ENCODE measurements at regions not wholly inside any gene's neighbourhood (a gene's known extent, or its start where the extent isn't known, plus 50 kb on each side); places are given as distances from the start of the nearest gene placed in this dataset.

DNA sequence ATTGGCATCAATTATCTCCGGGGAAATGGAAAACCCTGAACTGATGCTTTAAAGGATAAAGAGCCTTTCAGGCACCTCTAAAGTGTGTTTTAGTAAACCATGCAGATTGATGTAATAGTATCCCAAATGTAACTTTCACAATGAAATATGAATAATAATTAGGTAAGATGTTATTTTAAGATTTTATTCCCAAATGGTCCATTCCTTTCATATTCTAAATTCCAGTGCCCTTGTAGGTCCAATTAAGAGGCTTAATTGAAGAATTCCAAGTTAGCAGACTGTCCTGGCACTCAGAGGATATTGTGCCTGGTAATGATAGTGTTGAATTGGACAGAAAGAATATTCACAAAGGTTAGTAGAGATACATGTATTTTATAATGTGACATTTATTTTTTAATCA is 352.5 kb upstream of the NUDT12 start:
- TF ChIP-seq POLR2A (IDR thresholded peaks at IDR 0.05): no peak
- TF ChIP-seq, protein P1, sequence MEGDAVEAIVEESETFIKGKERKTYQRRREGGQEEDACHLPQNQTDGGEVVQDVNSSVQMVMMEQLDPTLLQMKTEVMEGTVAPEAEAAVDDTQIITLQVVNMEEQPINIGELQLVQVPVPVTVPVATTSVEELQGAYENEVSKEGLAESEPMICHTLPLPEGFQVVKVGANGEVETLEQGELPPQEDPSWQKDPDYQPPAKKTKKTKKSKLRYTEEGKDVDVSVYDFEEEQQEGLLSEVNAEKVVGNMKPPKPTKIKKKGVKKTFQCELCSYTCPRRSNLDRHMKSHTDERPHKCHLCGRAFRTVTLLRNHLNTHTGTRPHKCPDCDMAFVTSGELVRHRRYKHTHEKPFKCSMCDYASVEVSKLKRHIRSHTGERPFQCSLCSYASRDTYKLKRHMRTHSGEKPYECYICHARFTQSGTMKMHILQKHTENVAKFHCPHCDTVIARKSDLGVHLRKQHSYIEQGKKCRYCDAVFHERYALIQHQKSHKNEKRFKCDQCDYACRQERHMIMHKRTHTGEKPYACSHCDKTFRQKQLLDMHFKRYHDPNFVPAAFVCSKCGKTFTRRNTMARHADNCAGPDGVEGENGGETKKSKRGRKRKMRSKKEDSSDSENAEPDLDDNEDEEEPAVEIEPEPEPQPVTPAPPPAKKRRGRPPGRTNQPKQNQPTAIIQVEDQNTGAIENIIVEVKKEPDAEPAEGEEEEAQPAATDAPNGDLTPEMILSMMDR (IDR thresholded peaks at IDR 0.05): no peak
